Esophagus squamous epithelium (tissue), 5 donors: ENCODE measurements at regions not wholly inside any gene's neighbourhood (a gene's known extent, or its start where the extent isn't known, plus 50 kb on each side); places are given as distances from the start of the nearest gene placed in this dataset.

ENCODE experiments used
- DNase-seq: peaks from one replicate; lab custom pipeline; 2025; lab: John Stamatoyannopoulos, UW
- H3K27ac ChIP-seq, 4 donors: fragments of 200-600 bp; sonication (generic); one replicate each; pipeline ENCODE4 v1.5.1; 2016 to 2019; ENCODE audit warnings: mild to moderate bottlenecking in 1 of 4
- H3K27me3 ChIP-seq, 4 donors: fragments of 200-600 bp; sonication (generic); 1 replicate in 3 of 4; 2 replicates in 1 of 4; pipeline versions ENCODE4 v1.5.1 to v1.6.0; 2017 to 2021; ENCODE audit warnings: antibody characterized with exemption in 1 of 4
- H3K36me3 ChIP-seq, 3 donors: fragments of 200-600 bp; sonication (generic); one replicate each; pipeline ENCODE4 v1.5.1; 2016 to 2019
- H3K4me1 ChIP-seq, 3 donors: fragments of 200-600 bp; sonication (generic); one replicate each; pipeline ENCODE4 v1.5.1; 2017 to 2019
- H3K4me3 ChIP-seq, 4 donors: fragments of 200-600 bp; sonication (generic); 1 replicate in 3 of 4; 2 replicates in 1 of 4; pipeline ENCODE4 v1.5.1; 2016 to 2019; ENCODE audit warnings: mild to moderate bottlenecking in 2 of 4, moderate library complexity in 1 of 4
- H3K9me3 ChIP-seq, 3 donors: fragments of 200-600 bp; sonication (generic); one replicate each; pipeline ENCODE4 v1.5.1; 2016 to 2019
- POLR2A ChIP-seq, 4 donors: fragments of 450-650 bp; IDR thresholded peaks; one replicate each; pipeline ENCODE4 v1.6.1; 2017; ENCODE audit warnings: antibody characterized with exemption in 4 of 4, mild to moderate bottlenecking in 4 of 4, moderate library complexity in 3 of 4
- WGBS, 2 donors: methylation state at CpG; one replicate each; pipeline ENCODE4 v1.1.5; 2018; 5-methylcytosine and 5-hydroxymethylcytosine counted together
- intact Hi-C: fragments of 100-400 bp; cut with DNase I; formaldehyde crosslinking; loops from one replicate; pipeline ENCODE4 v1.15.0; 2022
- TF ChIP-seq, protein P1 (sequence below), 6 experiments: fragments of 450-650 bp in 4 of 6; fragments of 200-600 bp in 2 of 6; sonication (generic) in 2 of 6; IDR thresholded peaks; one replicate each; pipeline ENCODE4 v1.5.1; 2016 to 2019; ENCODE audit warnings: antibody characterized with exemption in 6 of 6, mild to moderate bottlenecking in 4 of 6, moderate library complexity in 4 of 6
- donor health status: DM: yes; HTN: yes; CAD: no.

DNA sequence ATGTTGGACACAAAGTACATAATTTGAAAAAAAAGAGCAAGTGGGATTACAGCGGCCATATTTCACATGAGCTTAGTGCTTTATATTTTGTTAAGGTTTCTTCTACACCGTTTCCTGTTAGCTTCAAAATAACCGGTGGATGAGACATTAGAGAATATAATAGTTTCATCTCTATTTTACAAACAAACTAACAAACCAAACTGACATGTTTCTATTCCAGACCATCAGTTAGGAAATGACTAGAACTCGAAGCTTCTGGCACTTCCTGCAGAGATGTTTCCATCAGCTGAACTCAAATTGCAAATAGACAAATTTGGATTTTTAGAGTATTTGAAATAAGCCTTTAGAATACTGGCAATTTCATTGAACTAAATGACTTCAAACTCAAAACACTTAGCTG is 86.5 kb downstream of the MTRR start:
- intact Hi-C loops = no loop called here
- no peak for DNase-seq
- no peaks in the 10 kb centered on the region for H3K4me1 ChIP-seq
- WGBS, 2 donors = 54 to 63% methylated on average over 4 of the region's 4 CpGs
- H3K9me3 ChIP-seq = no peaks in the 10 kb centered on the region
- H3K36me3 ChIP-seq = no peaks in the 10 kb centered on the region
- TF ChIP-seq, protein P1, sequence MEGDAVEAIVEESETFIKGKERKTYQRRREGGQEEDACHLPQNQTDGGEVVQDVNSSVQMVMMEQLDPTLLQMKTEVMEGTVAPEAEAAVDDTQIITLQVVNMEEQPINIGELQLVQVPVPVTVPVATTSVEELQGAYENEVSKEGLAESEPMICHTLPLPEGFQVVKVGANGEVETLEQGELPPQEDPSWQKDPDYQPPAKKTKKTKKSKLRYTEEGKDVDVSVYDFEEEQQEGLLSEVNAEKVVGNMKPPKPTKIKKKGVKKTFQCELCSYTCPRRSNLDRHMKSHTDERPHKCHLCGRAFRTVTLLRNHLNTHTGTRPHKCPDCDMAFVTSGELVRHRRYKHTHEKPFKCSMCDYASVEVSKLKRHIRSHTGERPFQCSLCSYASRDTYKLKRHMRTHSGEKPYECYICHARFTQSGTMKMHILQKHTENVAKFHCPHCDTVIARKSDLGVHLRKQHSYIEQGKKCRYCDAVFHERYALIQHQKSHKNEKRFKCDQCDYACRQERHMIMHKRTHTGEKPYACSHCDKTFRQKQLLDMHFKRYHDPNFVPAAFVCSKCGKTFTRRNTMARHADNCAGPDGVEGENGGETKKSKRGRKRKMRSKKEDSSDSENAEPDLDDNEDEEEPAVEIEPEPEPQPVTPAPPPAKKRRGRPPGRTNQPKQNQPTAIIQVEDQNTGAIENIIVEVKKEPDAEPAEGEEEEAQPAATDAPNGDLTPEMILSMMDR (IDR thresholded peaks at IDR 0.05) = no peak
- TF ChIP-seq POLR2A (IDR thresholded peaks at IDR 0.05) = no peak
- no peaks in the 10 kb centered on the region for H3K27me3 ChIP-seq
- no peak overlapping the region for H3K27ac ChIP-seq
- no peak overlapping the region for H3K4me3 ChIP-seq

DNA sequence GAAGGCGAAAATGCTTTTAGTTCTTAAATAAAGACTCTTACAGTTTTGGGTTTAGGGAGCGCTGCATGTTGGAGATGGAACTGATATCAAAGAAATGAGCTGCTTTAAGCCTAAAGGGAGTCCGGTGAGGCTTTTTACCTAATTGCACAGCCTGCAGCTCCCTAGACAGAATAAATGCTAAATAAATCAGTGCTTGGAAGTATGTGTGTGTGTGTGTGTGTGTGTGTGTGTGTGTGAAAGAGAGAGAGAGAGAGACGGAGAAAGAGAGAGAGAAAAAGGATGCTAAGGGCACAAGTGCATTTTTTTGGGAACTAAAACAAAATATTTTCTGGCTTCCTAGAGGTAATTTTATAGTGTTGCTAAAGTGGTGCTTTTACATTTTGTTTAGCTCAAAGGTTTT is 88.4 kb downstream of the MTRR start:
- WGBS, 2 donors = 71 to 81% methylated on average over 4 of the region's 4 CpGs
- intact Hi-C loops = no loop called here

DNA sequence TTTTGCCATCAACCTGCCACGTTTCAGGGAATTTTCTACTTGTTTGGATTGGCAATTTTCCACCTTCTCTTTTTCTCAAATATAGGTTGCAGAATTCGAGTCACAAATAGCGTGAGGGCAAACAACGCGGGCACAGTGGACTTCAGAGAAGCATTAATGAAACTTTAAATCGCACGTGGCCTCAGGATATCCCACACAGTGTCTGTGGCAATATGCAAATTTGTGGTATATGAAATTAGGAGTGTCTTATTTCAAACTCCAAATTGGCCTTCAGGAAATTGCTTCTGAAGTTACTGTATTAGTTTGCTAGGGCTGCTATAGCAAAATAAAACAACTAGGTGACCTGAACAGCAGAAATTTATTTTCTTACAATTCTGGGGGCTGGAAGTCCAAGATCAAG is 91.2 kb downstream of the MTRR start:
- intact Hi-C loops = no loop called here
- H3K4me1 ChIP-seq = no peaks in the 10 kb centered on the region
- no peak for DNase-seq
- no peak overlapping the region for H3K27ac ChIP-seq
- no peak overlapping the region for H3K4me3 ChIP-seq
- H3K36me3 ChIP-seq = no peaks in the 10 kb centered on the region
- H3K9me3 ChIP-seq = no peaks in the 10 kb centered on the region
- no peaks in the 10 kb centered on the region for H3K27me3 ChIP-seq
- TF ChIP-seq, protein P1 (IDR thresholded peaks at IDR 0.05) = no peak
- TF ChIP-seq POLR2A (IDR thresholded peaks at IDR 0.05) = no peak
- 60 to 65% methylated on average over 7 of the region's 7 CpGs for WGBS, 2 donors

More for the DNA sequence above, 88.4 kb downstream of the MTRR start:
- Histone ChIP-seq H3K27ac (no peak overlapping the region), H3K9me3 (no peaks in the 10 kb centered on the region), H3K4me1 (no peaks in the 10 kb centered on the region), H3K36me3 (no peaks in the 10 kb centered on the region), H3K27me3 (no peaks in the 10 kb centered on the region), H3K4me3 (no peak overlapping the region)
- DNase-seq = no peak
- TF ChIP-seq, protein P1 (IDR thresholded peaks at IDR 0.05) = no peak
- no peak for TF ChIP-seq POLR2A (IDR thresholded peaks at IDR 0.05)

DNA sequence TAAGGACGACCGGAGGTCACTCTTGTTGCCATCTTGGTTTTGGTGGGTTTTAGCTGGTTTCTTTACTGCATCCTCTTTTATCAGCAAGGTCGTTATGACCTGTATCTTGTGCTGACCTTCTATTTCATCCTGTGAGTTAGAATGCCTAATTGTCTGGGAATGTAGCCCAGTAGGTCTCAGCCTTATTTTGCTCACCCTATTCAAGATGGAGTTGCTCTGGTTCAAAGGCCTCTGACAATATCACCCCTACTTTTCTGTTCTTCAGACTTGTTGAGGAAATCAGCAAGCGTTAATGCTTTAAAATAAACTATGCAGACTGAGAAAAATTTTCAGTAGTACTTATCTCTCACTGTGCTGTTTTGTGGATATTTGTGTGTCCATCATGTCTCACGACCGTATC is 92.6 kb downstream of the MTRR start:
- Histone ChIP-seq H3K4me1 (no peaks in the 10 kb centered on the region), H3K27me3 (no peaks in the 10 kb centered on the region), H3K36me3 (no peaks in the 10 kb centered on the region), H3K27ac (no peak overlapping the region), H3K9me3 (no peaks in the 10 kb centered on the region), H3K4me3 (no peak overlapping the region)
- 64 to 72% methylated on average over 6 of the region's 6 CpGs for WGBS, 2 donors
- intact Hi-C loops = no loop called here
- no peak for DNase-seq
- TF ChIP-seq, protein P1 (IDR thresholded peaks at IDR 0.05) = no peak
- TF ChIP-seq POLR2A (IDR thresholded peaks at IDR 0.05) = no peak

DNA sequence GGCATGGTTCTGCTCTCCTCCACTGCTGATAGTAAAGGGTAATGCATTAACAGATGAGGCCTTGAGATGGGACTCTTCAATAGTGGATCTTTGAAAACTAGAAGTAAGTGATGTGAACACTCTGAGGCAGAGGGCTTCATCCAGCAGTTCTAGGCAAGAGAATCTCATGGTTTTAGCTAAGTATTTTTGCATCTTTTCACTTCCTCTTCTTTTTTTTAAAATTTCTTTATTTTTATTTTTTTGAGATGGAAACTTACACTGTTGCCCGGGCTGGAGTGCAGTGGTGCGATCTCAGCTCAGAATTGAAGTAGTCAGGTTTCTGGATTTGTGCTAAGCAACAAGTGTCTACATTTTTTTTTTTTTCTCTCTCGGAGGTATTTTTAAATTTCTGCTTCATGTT is 101.9 kb downstream of the MTRR start:
- no peak overlapping the region for H3K4me3 ChIP-seq
- intact Hi-C loops = no loop called here
- no peaks in the 10 kb centered on the region for H3K27me3 ChIP-seq
- TF ChIP-seq, protein P1 (IDR thresholded peaks at IDR 0.05) = no peak
- no peak for TF ChIP-seq POLR2A (IDR thresholded peaks at IDR 0.05)
- H3K4me1 ChIP-seq = no peaks in the 10 kb centered on the region
- no peak for DNase-seq
- H3K27ac ChIP-seq = no peak overlapping the region
- 76 to 88% methylated on average over 3 of the region's 3 CpGs for WGBS, 2 donors
- no peaks in the 10 kb centered on the region for H3K36me3 ChIP-seq
- no peaks in the 10 kb centered on the region for H3K9me3 ChIP-seq
